Endothelial cell of umbilical vein (primary cell): ENCODE measurements at regions not wholly inside any gene's neighbourhood (a gene's known extent, or its start where the extent isn't known, plus 50 kb on each side); places are given as distances from the start of the nearest gene placed in this dataset.

Experiments
- BruUV-seq: library from RNA; stranded (reverse); fragments of 400-500 nt; replicated peaks from 2 replicates; lab custom pipeline; 2021; lab: Mats Ljungman, UMichigan
- CTCF ChIA-PET: fragments of 300-600, 350-600 bp; sonication (Branson Sonifier 250); formaldehyde crosslinking; loops from one replicate; lab custom pipeline; 2021; ENCODE audit warnings: antibody characterized with exemption, inconsistent platforms; lab: Charles Lee
- POLR2A ChIA-PET: fragments of 300-600, 350-600 bp; sonication (Branson Sonifier 250); formaldehyde crosslinking; loops from one replicate; lab custom pipeline; 2021; ENCODE audit warnings: antibody characterized with exemption, inconsistent platforms; lab: Charles Lee
- DNase-seq: peaks from one replicate; pipeline ENCODE4 v3.0.0-alpha.2; 2011; ENCODE audit warnings: low read depth, low spot score
- FAIRE-seq: peaks from 2 replicates; lab custom pipeline; 2011; peaks lifted over from hg19 to GRCh38; lab: Jason Lieb, UNC
- H2AFZ ChIP-seq: 2 replicates; pipeline ENCODE4 v1.6.0; 2012; ENCODE audit warnings: low read depth, low read length, control low read depth, inconsistent platforms
- H3K27ac ChIP-seq: 2 replicates; pipeline ENCODE4 v1.5.1; 2011; ENCODE audit warnings: low read depth, mild to moderate bottlenecking, control low read depth, low read length, moderate library complexity; ENCODE audit not compliant: insufficient read depth
- H3K27me3 ChIP-seq, 2 experiments: 2 replicates each; pipeline versions ENCODE4 v1.6.0 to v1.6.1; 2011; ENCODE audit warnings: low read length in 2 of 2, mixed read lengths in 1 of 2; ENCODE audit not compliant: control insufficient read depth in 2 of 2, insufficient read depth in 2 of 2
- H3K36me3 ChIP-seq, 2 experiments: 2 replicates in 1 of 2; 3 replicates in 1 of 2; pipeline ENCODE4 v1.5.1; 2011; ENCODE audit warnings: low read length in 2 of 2, mild to moderate bottlenecking in 1 of 2, moderate library complexity in 1 of 2; ENCODE audit not compliant: control insufficient read depth in 2 of 2, insufficient read depth in 2 of 2; ENCODE audit errors: extremely low read depth in 1 of 2
- H3K4me1 ChIP-seq: 3 replicates; pipeline ENCODE4 v1.5.1; 2011; ENCODE audit warnings: mild to moderate bottlenecking, low read length; ENCODE audit not compliant: control insufficient read depth, insufficient read depth; ENCODE audit errors: extremely low read depth
- H3K4me2 ChIP-seq: 2 replicates; pipeline ENCODE4 v1.6.1; 2011; ENCODE audit warnings: low read length, control low read depth, mixed read lengths; ENCODE audit not compliant: insufficient read depth
- H3K4me3 ChIP-seq, 3 experiments: fragments of 200-600 bp in 1 of 3; sonication (generic), shearing (Covaris generic) in 1 of 3; replicated peaks in 1 of 3; 2 replicates each; pipeline ENCODE4 v1.5.1; 2011 to 2016; ENCODE audit warnings: control low read depth in 3 of 3, low read length in 3 of 3, mild to moderate bottlenecking in 2 of 3, inconsistent platforms in 1 of 3, low read depth in 1 of 3, moderate library complexity in 1 of 3; ENCODE audit not compliant: insufficient read depth in 1 of 3
- H3K79me2 ChIP-seq: 2 replicates; pipeline ENCODE4 v1.6.0; 2012; ENCODE audit warnings: low read length, inconsistent platforms; ENCODE audit not compliant: control insufficient read depth, insufficient read depth
- H3K9ac ChIP-seq: replicated peaks from 2 replicates; pipeline ENCODE3; 2011; ENCODE audit warnings: low read length, control low read depth; ENCODE audit not compliant: insufficient read depth; ENCODE audit errors: extremely low read depth
- H3K9me1 ChIP-seq: replicated peaks from 3 replicates; pipeline ENCODE4 v1.6.0; 2011; ENCODE audit warnings: mild to moderate bottlenecking, low read length; ENCODE audit not compliant: control insufficient read depth, insufficient read depth; ENCODE audit errors: extremely low read depth
- H3K9me3 ChIP-seq: replicated peaks from 2 replicates; pipeline ENCODE4 v1.5.1; 2012; ENCODE audit warnings: low read length, inconsistent platforms; ENCODE audit not compliant: control insufficient read depth, insufficient read depth
- H4K20me1 ChIP-seq: replicated peaks from 2 replicates; pipeline ENCODE3; 2011; ENCODE audit warnings: mild to moderate bottlenecking, low read length; ENCODE audit not compliant: control insufficient read depth, insufficient read depth; ENCODE audit errors: extremely low read depth
- EZH2 ChIP-seq: IDR thresholded peaks from 2 replicates; pipeline ENCODE4 v1.6.1; 2012; ENCODE audit warnings: borderline replicate concordance, low read depth, mild to moderate bottlenecking, moderate library complexity, low read length, inconsistent platforms; ENCODE audit not compliant: severe bottlenecking
- GATA2 ChIP-seq: IDR thresholded peaks from 2 replicates; pipeline ENCODE4 v1.7.0; 2011; ENCODE audit warnings: low read depth, mild to moderate bottlenecking, moderate library complexity, mixed read lengths, low read length; ENCODE audit not compliant: insufficient read length, insufficient read depth
- JUN ChIP-seq: IDR thresholded peaks from 2 replicates; pipeline ENCODE4 v1.6.1; 2011; ENCODE audit warnings: borderline replicate concordance, low read depth; ENCODE audit not compliant: insufficient read length, insufficient read depth
- MAX ChIP-seq: IDR thresholded peaks from 2 replicates; pipeline ENCODE4 v1.6.1; 2011; ENCODE audit not compliant: insufficient read depth, insufficient read length
- MYC ChIP-seq: IDR thresholded peaks from one replicate; pipeline ENCODE4 v1.6.1; 2011; ENCODE audit warnings: mild to moderate bottlenecking, low read depth, low read length
- POLR2A ChIP-seq: IDR thresholded peaks from 2 replicates; pipeline ENCODE4 v1.6.1; 2012; ENCODE audit warnings: low read depth, mild to moderate bottlenecking, control low read depth, low read length
- POLR2AphosphoS5 ChIP-seq: IDR thresholded peaks from 2 replicates; pipeline ENCODE4 v1.6.1; 2012; ENCODE audit warnings: low read depth, mild to moderate bottlenecking, control low read depth, low read length, moderate library complexity; ENCODE audit not compliant: insufficient read depth
- dilution Hi-C: fragments of 300-500 bp; cut with MboI; formaldehyde crosslinking; loops from one replicate; pipeline ENCODE4 v1.15.0; 2019; ENCODE audit warnings: low sequenced_read_pairs; ENCODE audit not compliant: extremely low pct_ligation_motif_present
- intact Hi-C: fragments of 100-400 bp; cut with micrococcal nuclease; formaldehyde crosslinking; loops from one replicate; pipeline ENCODE4 v1.10.0; 2022

- Histone ChIP-seq H3K36me3 (no peaks in the 10 kb centered on the region), H3K27me3 (no peaks in the 10 kb centered on the region), H3K79me2 (no peaks in the 10 kb centered on the region), H3K9me3 (no peaks in the 10 kb centered on the region), H3K4me3 (no peak overlapping the region), H3K4me1 (no peaks in the 10 kb centered on the region), H4K20me1 (no peaks in the 10 kb centered on the region), H3K9me1 (no peaks in the 10 kb centered on the region), H3K27ac (no peak overlapping the region), H3K9ac (no peak overlapping the region), H2AFZ (no peak overlapping the region), H3K4me2 (no peak overlapping the region)
- BruUV-seq, result no TSS peak
- TF ChIP-seq GATA2 (no peak), JUN (no peak), POLR2AphosphoS5 (no peak), MAX (no peak)
- no peak for FAIRE-seq
- no peak for DNase-seq
- intact Hi-C loops, result no loop called here
- POLR2A ChIA-PET, result no interaction called here
- CTCF ChIA-PET, result no interaction called here
- dilution Hi-C loops, result no loop called here
These were observed 92.1 kb downstream of the DTWD1 start for GRCh38 chr15:49712846-49713450.

GRCh38 chr15:49715211-49715610 lies 94.4 kb downstream of the DTWD1 start:
- no peak for DNase-seq

More at GRCh38 chr15:49715211-49715610, 94.4 kb downstream of the DTWD1 start:
- H3K36me3 ChIP-seq, result no peaks in the 10 kb centered on the region
- ChIA-PET POLR2A (no interaction called here), CTCF (no interaction called here)
- no peak for FAIRE-seq
- no peaks in the 10 kb centered on the region for H3K27me3 ChIP-seq
- BruUV-seq, result no TSS peak
- H3K9me3 ChIP-seq, result no peaks in the 10 kb centered on the region
- no peak overlapping the region for H3K4me3 ChIP-seq
- H3K4me2 ChIP-seq, result no peak overlapping the region
- no peak overlapping the region for H3K27ac ChIP-seq
- dilution Hi-C loops (no loop called here), intact Hi-C loops (no loop called here)
- H3K9ac ChIP-seq, result no peak overlapping the region
- H4K20me1 ChIP-seq, result no peaks in the 10 kb centered on the region
- no peaks in the 10 kb centered on the region for H3K9me1 ChIP-seq
- no peak overlapping the region for H2AFZ ChIP-seq
- no peaks in the 10 kb centered on the region for H3K4me1 ChIP-seq
- TF ChIP-seq GATA2, result no peak
- no peak for TF ChIP-seq POLR2A
- no peak for TF ChIP-seq MYC
- no peak for TF ChIP-seq EZH2
- TF ChIP-seq JUN, result no peak
- no peak for TF ChIP-seq POLR2AphosphoS5
- no peak for TF ChIP-seq MAX
- H3K79me2 ChIP-seq, result no peaks in the 10 kb centered on the region
